ENCODE measurements at regions not wholly inside any gene's neighbourhood (a gene's known extent, or its start where the extent isn't known, plus 50 kb on each side); places are given as distances from the start of the nearest gene placed in this dataset.

GRCh38 chr15:69737916-69738315 lies 285.3 kb downstream of the RPLP1 start:
- DNase-seq (ENCODE audit: low read depth, low spot score): no peak

GRCh38 chr15:69740684-69741083 lies 288.1 kb downstream of the RPLP1 start:
- no peak for DNase-seq (ENCODE audit: low read depth, low spot score)

DNA sequence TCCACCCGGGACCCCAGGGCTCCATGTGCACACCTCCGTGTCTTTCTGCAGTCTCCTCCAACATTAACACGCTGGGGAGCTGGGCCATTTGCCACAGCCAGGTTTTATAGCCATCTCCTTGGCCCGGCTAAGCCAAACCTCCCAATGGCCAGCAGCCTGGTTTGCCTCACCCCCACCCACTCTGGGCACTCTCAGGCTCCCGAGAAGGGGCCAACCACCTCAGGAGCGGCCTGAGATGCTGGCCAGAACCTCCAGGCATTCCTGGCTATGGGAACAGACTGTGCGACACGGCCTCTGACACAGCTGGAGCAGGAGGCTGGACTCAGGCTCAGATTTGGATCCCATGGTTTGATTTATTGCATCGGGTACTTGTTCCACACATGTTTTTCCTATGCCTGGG lies 289.7 kb downstream of the RPLP1 start:
- no peak for DNase-seq (ENCODE audit: low read depth, low spot score)

DNA sequence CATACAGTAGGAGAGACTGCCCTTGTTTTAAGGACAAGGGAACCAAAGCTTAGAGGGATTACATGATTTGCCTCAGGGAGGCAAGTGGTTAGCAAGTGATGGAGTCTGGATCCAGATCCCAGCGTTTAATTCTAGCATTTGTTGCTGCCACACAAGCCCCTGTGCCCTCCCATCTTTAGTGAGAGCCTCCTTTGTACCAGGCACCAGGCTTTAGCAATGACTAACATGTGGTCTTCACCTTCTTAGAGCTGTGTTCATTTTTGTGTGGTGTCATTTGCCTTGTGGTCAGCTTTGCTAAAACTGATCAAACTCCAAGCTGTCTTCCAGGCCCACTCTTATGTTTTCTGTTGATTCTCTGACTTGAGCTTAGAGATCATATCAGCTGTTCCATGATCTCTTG lies 290.5 kb downstream of the RPLP1 start:
- no peak for DNase-seq (ENCODE audit: low read depth, low spot score)

DNA sequence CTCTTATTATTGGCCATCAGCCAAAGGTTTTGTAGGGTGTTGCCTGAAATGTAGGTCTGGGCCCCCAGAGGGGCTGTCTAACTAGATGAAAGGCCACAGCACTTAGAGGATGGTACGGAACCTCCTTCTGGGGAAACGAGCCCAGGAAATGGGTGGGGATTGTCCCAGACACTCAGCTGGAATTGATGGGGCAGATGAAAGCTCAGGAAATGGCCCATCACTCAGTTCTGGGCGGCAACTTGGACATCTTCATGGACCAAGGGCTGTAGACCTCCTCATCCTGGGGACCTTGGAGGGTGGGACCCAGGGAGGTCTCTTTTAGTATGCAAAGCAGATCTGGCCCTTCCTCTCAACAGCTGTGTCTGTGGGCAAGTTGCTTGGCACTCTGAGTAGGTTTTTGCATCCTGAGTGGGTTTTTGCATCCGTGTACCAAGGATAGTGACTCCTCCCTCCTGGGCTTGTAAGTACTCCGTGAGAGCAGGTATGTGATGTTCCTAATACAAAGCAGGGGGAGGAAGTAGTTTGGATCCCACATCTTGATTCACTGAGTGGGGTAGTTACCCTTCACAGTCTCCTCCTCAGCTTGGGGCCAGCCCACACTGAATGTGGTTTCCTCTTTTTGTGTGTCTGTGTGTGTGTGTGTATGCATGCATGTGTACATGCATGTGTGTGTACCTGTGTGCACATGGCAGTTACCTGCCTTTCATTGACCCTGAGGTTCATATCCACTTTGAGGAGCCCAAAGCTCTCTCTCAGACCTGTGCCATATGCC lies 292.0 kb downstream of the RPLP1 start:
- no peak for DNase-seq (ENCODE audit: low read depth, low spot score)

DNA sequence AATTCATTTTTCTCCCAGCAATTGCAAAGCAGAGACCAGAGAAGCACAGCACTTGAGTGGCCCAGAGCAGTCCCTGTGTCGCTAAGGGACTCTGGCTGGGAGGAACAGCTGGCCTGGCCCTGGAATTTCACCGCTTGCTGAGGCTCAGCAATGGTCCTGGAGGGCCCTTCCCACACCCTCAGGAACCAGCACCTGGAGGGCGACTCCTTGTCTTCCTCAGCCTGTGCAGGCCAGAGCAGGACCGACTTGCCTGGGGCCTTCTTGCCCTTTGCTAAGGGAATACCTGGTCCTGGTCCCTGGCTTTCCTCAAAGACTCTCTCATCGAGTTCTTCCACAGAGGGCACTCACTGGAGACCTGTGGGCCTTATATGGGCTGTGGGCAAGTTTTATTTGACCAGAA lies 294.6 kb downstream of the RPLP1 start:
- DNase-seq (ENCODE audit: low read depth, low spot score): no peak

DNA sequence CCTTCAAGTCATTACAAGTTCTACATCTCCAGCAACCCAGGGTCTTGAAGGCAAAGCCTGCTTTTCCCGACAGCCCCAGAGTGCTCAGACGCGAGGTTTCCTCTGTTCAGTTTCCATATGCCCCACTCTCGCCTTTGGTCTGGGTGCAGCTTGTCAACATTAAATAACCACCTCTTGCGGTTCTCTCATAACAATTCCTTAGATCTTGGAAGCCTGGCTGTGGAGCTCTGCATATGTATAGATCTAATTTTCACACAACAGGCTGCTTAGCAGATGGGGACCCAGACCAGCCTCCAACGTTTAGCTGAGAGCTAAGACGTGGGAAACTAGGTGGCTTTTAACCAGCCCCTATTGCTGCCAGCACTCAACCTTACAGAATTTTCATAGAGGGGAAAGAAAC lies 295.5 kb downstream of the RPLP1 start:
- no peak for DNase-seq (ENCODE audit: low read depth, low spot score)

- DNase-seq (ENCODE audit: low read depth, low spot score): no peak
Observed at GRCh38 chr15:69748576-69749185, 296.1 kb downstream of the RPLP1 start.

DNA sequence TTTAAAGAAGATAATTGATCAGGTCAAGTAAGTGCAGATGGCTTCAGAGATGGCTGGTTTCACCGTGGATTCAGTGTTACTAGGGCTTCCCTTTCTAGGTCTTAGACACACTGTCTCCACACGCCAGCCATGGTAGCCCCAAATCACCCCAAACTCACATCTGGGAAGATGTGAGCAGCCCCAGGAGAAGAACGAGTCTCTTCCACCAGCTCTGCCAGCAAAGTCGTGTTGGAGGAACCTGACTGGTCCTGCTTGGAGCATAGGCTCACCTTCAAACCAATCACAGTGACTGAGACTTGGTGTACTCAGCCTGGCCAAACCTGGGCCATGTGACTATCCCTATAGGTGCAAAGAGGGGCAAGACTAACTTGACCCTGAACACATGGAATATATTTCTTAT lies 296.7 kb downstream of the RPLP1 start:
- DNase-seq (ENCODE audit: low read depth, low spot score): no peak

GRCh38 chr15:69749797-69750196 lies 297.2 kb downstream of the RPLP1 start:
- no peak for DNase-seq (ENCODE audit: low read depth, low spot score)

GRCh38 chr15:69750253-69750652 lies 297.6 kb downstream of the RPLP1 start:
- no peak for DNase-seq (ENCODE audit: low read depth, low spot score)

DNA sequence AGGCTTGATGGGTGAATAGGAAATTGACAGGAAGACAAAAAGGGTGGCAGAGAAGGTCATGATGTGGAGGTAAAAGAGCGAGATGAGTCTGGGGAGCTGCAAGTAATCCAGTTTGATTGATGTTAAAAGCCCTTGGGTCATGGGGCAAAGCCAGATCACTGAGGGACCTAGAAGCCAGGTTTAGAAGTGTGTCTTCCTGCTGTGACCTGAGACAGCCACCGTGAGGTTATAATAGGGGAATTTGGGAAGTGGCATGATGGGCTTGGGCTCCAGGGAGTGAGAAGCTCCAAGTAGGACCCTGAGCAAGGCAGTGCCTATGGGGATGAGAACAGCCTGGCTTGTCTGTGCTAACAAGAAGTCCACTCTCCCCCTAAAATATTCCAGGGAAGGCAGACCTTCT lies 298.5 kb downstream of the RPLP1 start:
- no peak for DNase-seq (ENCODE audit: low read depth, low spot score)

DNA sequence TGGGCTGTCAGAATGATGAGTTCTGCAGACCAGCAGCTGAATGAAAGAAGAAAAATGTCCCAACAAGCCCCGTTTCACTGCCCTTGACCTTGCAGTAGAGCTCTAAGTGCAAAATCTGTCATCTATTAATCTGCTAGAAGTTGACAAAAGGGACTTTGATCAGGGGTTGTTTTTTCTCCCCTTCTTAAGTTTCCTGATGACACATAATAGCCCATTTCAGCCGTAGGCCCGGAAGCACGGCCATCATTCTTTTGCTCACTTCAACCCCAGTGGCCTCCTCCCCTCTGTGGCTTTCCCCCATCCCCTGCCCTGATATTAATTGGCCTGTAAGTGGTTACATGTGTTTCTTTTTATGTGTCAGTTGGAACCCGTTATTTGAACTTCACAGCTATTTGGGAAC lies 298.9 kb downstream of the RPLP1 start:
- no peak for DNase-seq (ENCODE audit: low read depth, low spot score)

DNA sequence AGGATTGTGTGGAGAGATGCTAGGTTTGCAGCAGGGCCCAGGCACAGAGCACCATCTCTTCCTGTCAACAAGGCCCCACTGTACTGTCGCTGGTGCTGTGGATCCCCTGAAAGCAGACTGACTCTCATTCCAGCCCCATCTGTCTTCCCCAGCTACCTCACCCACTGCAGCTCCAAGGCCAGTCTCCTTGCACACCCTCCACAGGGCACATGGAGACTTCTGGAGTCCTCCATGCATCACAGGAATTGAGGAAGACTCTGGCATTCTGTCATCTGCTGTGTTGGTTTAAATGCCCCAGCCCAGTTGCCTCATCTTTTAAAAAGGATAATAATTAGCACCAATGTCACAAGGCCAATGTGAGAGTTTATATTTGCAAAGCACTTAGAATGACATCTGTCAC lies 301.2 kb downstream of the RPLP1 start:
- no peak for DNase-seq (ENCODE audit: low read depth, low spot score)

DNA sequence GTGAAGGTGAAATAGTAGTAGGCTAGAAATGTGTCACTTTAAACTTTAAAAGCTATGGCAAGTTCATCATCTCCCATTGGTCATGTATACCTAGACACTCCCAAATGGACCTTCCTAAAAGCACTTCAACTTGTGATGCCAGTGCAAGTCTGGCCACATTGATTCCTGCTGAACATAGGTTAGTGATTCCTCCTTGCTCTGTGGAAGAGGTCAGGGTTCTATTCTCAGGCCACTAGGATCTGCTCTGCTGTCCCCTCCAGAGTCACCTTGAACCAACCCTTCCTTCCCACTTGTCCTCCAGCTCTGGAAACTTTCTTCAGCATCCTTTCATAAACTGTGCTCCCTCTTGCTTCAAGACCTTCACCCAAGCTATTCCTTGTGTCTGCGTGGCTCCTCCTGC lies 301.7 kb downstream of the RPLP1 start:
- no peak for DNase-seq (ENCODE audit: low read depth, low spot score)

GRCh38 chr15:69755551-69756310 lies 303.1 kb downstream of the RPLP1 start:
- no peak for DNase-seq (ENCODE audit: low read depth, low spot score)

DNA sequence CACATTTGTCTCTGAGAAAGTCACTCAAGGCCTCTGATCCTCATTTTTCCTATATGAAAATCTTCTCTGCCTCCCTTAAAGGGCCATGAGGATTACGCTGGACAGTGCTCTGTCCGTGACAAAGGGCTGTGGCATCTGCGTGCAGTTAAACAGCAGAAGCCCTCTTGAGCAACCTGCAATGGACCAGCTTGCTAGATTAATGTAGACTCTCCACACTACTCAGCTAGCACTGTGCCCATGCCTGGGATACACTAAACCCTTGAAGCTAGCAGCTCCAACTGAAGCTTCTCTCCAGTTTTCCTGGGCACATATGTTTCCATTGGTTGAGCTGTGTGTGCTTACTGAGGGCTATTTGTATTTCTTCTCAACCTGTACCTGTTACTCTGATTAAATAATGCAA lies 303.8 kb downstream of the RPLP1 start:
- DNase-seq (ENCODE audit: low read depth, low spot score): no peak

DNA sequence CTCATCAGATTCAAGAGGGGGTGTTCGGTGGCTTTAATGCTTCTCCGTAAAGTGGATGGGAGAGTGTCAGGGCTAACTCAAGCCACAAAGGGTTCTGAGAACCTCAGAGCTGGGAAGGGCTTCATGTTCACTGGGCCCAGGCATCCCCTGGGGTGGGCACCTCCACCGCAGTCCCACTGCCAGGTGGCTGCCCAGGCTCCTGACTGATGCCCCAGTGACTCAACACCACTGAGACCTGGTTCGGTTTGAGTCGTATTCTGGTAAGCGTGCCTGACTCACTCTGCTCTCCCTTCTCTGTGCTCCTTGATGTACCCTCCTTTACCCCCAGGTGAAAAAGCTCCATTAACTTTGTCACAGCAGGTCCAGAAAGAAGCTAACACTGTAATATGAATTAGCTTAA lies 304.6 kb downstream of the RPLP1 start:
- no peak for DNase-seq (ENCODE audit: low read depth, low spot score)

DNA sequence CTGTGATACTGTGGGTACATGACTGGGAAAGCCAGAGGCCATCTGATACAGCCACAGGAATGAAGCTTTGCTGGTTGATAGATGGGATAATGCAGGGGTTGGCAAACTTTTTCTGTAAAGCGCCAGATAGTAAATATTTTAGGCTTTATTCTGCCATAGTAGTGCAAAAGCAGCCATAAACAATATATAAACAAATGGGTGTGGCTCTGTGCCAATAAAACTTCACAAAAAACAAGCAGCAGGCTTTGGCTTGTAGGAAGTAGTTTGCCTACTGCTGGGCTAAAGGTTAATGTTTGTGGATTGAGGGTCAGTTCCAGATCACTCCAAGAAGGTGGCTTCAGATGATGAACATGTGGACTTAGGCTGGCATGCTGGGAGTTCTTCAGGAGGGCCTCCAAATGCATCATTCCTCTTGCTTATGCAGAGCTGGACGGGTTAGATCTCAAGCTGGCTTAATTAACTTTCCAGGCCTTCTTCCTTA lies 305.7 kb downstream of the RPLP1 start:
- no peak for DNase-seq (ENCODE audit: low read depth, low spot score)

DNA sequence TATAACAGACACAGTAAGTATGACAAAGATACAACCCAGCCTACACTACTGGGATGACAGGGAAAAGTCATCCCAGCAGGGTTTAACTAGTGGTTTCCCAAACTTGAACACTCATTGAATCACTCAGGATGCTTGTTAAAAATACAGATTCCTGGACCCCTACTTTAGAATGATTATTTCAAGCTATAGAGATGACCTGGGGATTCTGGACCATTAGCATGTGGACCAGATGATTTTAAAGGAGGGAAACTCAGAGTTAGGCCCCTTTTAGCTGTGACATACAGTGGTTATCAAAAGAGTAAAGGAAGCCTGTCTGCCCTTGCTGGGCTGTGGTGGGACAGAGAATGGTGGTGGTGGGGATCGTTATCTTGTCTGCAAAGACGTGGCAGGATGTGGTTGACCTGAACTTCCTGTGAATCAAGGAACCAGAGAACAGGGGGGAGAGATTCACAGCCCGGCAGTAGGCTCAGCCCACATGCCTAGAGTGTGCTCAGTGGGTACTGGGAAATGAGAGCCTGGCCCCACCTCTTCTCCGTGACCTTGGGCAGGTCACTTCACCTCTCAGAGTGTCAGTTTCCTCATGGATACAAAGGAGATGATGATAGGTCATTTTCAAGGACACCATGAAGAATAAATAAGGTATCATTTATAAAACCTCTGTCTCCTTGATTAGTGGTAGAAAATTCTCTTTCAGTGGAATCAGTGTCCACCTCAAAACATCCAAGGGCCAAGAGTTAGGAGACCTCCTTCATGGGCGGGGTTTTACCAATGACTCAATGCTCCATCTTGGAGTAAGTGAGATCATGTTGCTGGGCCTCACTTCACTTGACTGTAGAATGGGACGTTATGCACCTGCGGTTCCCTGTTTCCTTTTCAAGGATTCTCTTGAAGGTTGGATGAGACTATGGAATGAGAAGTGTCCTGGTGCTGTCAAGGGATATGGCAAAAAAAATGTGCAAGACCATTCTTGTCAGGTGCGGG lies 306.5 kb downstream of the RPLP1 start:
- DNase-seq (ENCODE audit: low read depth, low spot score): no peak

DNA sequence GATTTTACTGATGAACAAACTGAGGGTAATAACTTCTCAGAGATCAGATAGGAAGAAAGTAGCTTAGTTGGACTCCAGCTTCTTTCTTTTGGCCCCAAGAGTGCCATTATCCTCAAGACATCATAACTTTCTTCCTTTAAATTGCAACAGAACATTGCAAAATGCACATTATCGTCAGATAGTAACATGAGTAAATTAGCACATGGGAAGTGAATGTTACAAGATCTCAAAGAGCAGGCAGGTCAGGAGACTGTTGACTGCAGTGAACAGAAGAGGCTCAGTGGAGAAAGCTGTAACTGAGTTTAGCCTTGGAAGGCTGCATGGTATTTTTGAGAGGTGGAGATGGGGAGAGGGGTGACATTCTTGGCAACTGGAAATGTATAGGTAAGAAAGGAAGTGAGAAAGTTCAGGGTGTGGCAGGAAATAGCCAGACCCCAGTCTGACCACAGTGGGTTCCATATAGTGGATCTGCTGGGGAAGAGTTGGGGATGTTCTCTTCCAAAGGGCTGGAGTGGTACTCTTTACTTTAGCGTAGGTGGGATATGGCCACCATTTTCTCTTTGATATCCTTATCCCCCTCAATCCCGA lies 307.7 kb downstream of the RPLP1 start:
- DNase-seq (ENCODE audit: low read depth, low spot score): no peak
